HCT116 (cell line): ENCODE measurements at regions not wholly inside any gene's neighbourhood (a gene's known extent, or its start where the extent isn't known, plus 50 kb on each side); places are given as distances from the start of the nearest gene placed in this dataset.
A peak's percentile ranks its signal among the peaks of the same experiment; 100 is the strongest.

ENCODE experiments used
- ATAC-seq: fragments of 200-7000 bp; cut with Tn5 transposase; 2 replicates; pipeline ENCODE4 v1.9.1; 2020; ENCODE audit warnings: mild to moderate bottlenecking, moderate library complexity
- BruUV-seq: library from RNA; stranded (reverse); fragments of 400-500 nt; replicated peaks from 2 replicates; lab custom pipeline; 2021; lab: Mats Ljungman, UMichigan
- CTCF ChIA-PET: fragments of 300-600 bp; sonication (Branson Sonifier 250); formaldehyde crosslinking; loops from one replicate; lab custom pipeline; 2021; ENCODE audit warnings: antibody characterized with exemption; lab: Charles Lee
- POLR2A ChIA-PET: fragments of 300-600, 350-600 bp; sonication (Branson Sonifier 250); formaldehyde crosslinking; loops from one replicate; lab custom pipeline; 2021; ENCODE audit warnings: antibody characterized with exemption; lab: Charles Lee
- RAD21 ChIA-PET, 2 experiments: fragments of 300-600 bp; sonication (Branson Sonifier 250); formaldehyde crosslinking; loops; one replicate each; lab custom pipeline; 2023; ENCODE audit warnings: low total read pairs in 2 of 2; ENCODE audit not compliant: uncharacterized antibody in 2 of 2, unreplicated experiment in 2 of 2, low non-redundant PET in 1 of 2; lab: Charles Lee
- DNase-seq: peaks from one replicate; pipeline ENCODE4 v3.0.0-alpha.2; 2010; ENCODE audit warnings: low read depth, low spot score
- H2AFZ ChIP-seq: fragments of 200-600 bp; shearing (Covaris generic), sonication (generic); 2 replicates; pipeline ENCODE4 v1.6.1; 2017; ENCODE audit warnings: low read depth, mixed run types, mixed read lengths, antibody characterized with exemption, low read length; ENCODE audit not compliant: poor library complexity, severe bottlenecking
- H3K27ac ChIP-seq: 2 replicates; pipeline ENCODE4 v1.5.1; 2012; ENCODE audit warnings: low read depth, low read length
- H3K27me3 ChIP-seq: fragments of 200-600 bp; sonication (generic); 2 replicates; pipeline ENCODE4 v1.6.1; 2016; ENCODE audit warnings: mixed run types, low read length, mixed read lengths; ENCODE audit not compliant: insufficient read depth
- H3K36me3 ChIP-seq, 2 experiments: fragments of 200-500 bp in 1 of 2; fragments of 200-600 bp in 1 of 2; sonication (Bioruptor generic) in 1 of 2; sonication (generic) in 1 of 2; 2 replicates each; pipeline versions ENCODE4 v1.5.1 to v1.6.1; 2014 to 2016; ENCODE audit warnings: low read length in 2 of 2, inconsistent platforms in 1 of 2, mixed read lengths in 1 of 2, mixed run types in 1 of 2; ENCODE audit not compliant: insufficient read depth in 2 of 2, control insufficient read depth in 1 of 2
- H3K4me1 ChIP-seq, 2 experiments: fragments of 200-600 bp in 1 of 2; sonication (generic) in 1 of 2; 2 replicates each; pipeline versions ENCODE4 v1.5.1 to v1.6.1; 2012 to 2017; ENCODE audit warnings: low read length in 2 of 2, inconsistent platforms in 1 of 2, mild to moderate bottlenecking in 1 of 2, mixed read lengths in 1 of 2, mixed run types in 1 of 2, moderate library complexity in 1 of 2; ENCODE audit not compliant: insufficient read depth in 2 of 2, control insufficient read depth in 1 of 2
- H3K4me2 ChIP-seq: fragments of 200-600 bp; sonication (generic); 2 replicates; pipeline ENCODE4 v1.6.1; 2017; ENCODE audit warnings: mixed run types, low read length, mixed read lengths
- H3K4me3 ChIP-seq, 2 experiments: fragments of 200-600 bp in 1 of 2; sonication (generic) in 1 of 2; replicated peaks in 1 of 2; 2 replicates each; pipeline ENCODE4 v1.5.1; 2011 to 2016; ENCODE audit warnings: low read length in 2 of 2, control low read depth in 1 of 2, low read depth in 1 of 2, mild to moderate bottlenecking in 1 of 2, mixed read lengths in 1 of 2, mixed run types in 1 of 2
- H3K79me2 ChIP-seq: fragments of 200-600 bp; sonication (generic); 2 replicates; pipeline ENCODE4 v1.6.1; 2017; ENCODE audit warnings: mild to moderate bottlenecking, mixed run types, low read length, moderate library complexity, mixed read lengths; ENCODE audit not compliant: insufficient read depth
- H3K9ac ChIP-seq: fragments of 200-600 bp; sonication (generic); 2 replicates; pipeline ENCODE4 v1.6.1; 2016; ENCODE audit warnings: low read length, mixed read lengths
- H3K9me2 ChIP-seq: fragments of 200-600 bp; sonication (generic), shearing (Covaris generic); 2 replicates; pipeline ENCODE4 v1.6.1; 2017; ENCODE audit warnings: mixed run types, mild to moderate bottlenecking, moderate library complexity; ENCODE audit not compliant: insufficient read depth
- H3K9me3 ChIP-seq, 2 experiments: fragments of 200-500 bp in 1 of 2; fragments of 200-600 bp in 1 of 2; sonication (Bioruptor generic) in 1 of 2; sonication (generic) in 1 of 2; 2 replicates each; pipeline ENCODE4 v1.6.1; 2014 to 2017; ENCODE audit warnings: low read length in 2 of 2, mixed read lengths in 2 of 2, inconsistent platforms in 1 of 2, low read depth in 1 of 2, mild to moderate bottlenecking in 1 of 2, mixed run types in 1 of 2, moderate library complexity in 1 of 2; ENCODE audit not compliant: control insufficient read depth in 1 of 2, insufficient read depth in 1 of 2
- H4K20me1 ChIP-seq: fragments of 200-600 bp; sonication (generic), shearing (Covaris generic); 2 replicates; pipeline ENCODE4 v1.6.1; 2017; ENCODE audit warnings: mixed run types, mild to moderate bottlenecking, moderate library complexity; ENCODE audit not compliant: insufficient read depth
- CBX3 ChIP-seq: IDR thresholded peaks from 2 replicates; pipeline ENCODE4 v1.6.1; 2012; ENCODE audit warnings: low read depth
- EGR1 ChIP-seq: IDR thresholded peaks from 2 replicates; pipeline ENCODE4 v1.6.1; 2012; ENCODE audit warnings: low read depth
- FOSL1 ChIP-seq: IDR thresholded peaks from 2 replicates; pipeline ENCODE4 v1.6.1; 2012; ENCODE audit warnings: low read depth
- JUND ChIP-seq: IDR thresholded peaks from 2 replicates; pipeline ENCODE4 v1.6.1; 2012
- SP1 ChIP-seq: IDR thresholded peaks from 2 replicates; pipeline ENCODE4 v1.6.1; 2012; ENCODE audit warnings: low read depth
- SRF ChIP-seq: IDR thresholded peaks from 2 replicates; pipeline ENCODE4 v1.6.1; 2012; ENCODE audit warnings: low read depth
- intact Hi-C: fragments of 100-400 bp; cut with micrococcal nuclease; formaldehyde crosslinking; loops from 2 replicates; pipeline ENCODE4 v1.10.0; 2022

- Histone ChIP-seq H3K27ac (no peak overlapping the region), H3K9me2 (no peaks in the 10 kb centered on the region), H3K4me3 (no peak overlapping the region), H3K36me3 (no peaks in the 10 kb centered on the region), H3K9ac (no peak overlapping the region), H3K9me3 (no peaks in the 10 kb centered on the region), H3K79me2 (no peaks in the 10 kb centered on the region), H3K4me1 (peaks cover 3 to 33% of the 10 kb centered on the region in 2 experiments; a peak in 3 of 4 replicates), H3K4me2 (no peak overlapping the region), H3K27me3 (no peaks in the 10 kb centered on the region), H2AFZ (no peak overlapping the region), H4K20me1 (no peaks in the 10 kb centered on the region)
- RAD21 ChIA-PET: no interaction called here
- intact Hi-C loops: no loop called here
- BruUV-seq: no TSS peak
- TF ChIP-seq CBX3 (no peak), EGR1 (0 out of 2 replicates have a peak, but pooled peaks have one; percentile 16)
- CTCF ChIA-PET: no interaction called here
- DNase-seq (no peak), ATAC-seq (no peak)
- POLR2A ChIA-PET: no interaction called here
Measured at GRCh38 chr5:89315286-89316100, 432.5 kb upstream of the MEF2C start.

GRCh38 chr5:89313804-89314588, 431.0 kb upstream of the MEF2C start:
- H3K27me3 ChIP-seq: no peaks in the 10 kb centered on the region
- H3K9me3 ChIP-seq: no peaks in the 10 kb centered on the region
- no peaks in the 10 kb centered on the region for H3K79me2 ChIP-seq
- H3K36me3 ChIP-seq: no peaks in the 10 kb centered on the region
- ChIA-PET POLR2A (no interaction called here), RAD21 (no interaction called here), CTCF (no interaction called here)
- peak; percentile 41 for DNase-seq
- H3K4me3 ChIP-seq: peak overlapping the region in 1 of 2 experiments; percentile 16; a peak in 1 of 4 replicates
- BruUV-seq: no TSS peak
- ATAC-seq: peak; percentile 75
- no peak for TF ChIP-seq SRF
- peak; percentile 40 for TF ChIP-seq FOSL1
- peak; percentile 10; the same call in 1 of the 2 replicates for TF ChIP-seq JUND
- peak; percentile 10; the same call in 1 of the 2 replicates for TF ChIP-seq SP1
- H2AFZ ChIP-seq: peak overlapping the region; percentile 66
- H3K4me1 ChIP-seq: peaks cover 3 to 33% of the 10 kb centered on the region in 2 experiments; a peak in 3 of 4 replicates
- intact Hi-C loops: no loop called here
- H3K9me2 ChIP-seq: no peaks in the 10 kb centered on the region
- peak overlapping the region; percentile 21 for H3K9ac ChIP-seq
- H3K27ac ChIP-seq: no peak overlapping the region
- peak overlapping the region; percentile 68 for H3K4me2 ChIP-seq
- no peaks in the 10 kb centered on the region for H4K20me1 ChIP-seq
